B cell (primary cell): ENCODE measurements at regions not wholly inside any gene's neighbourhood (a gene's known extent, or its start where the extent isn't known, plus 50 kb on each side); places are given as distances from the start of the nearest gene placed in this dataset.

Experiments
- ATAC-seq: fragments of 200-7000 bp; cut with Tn5 transposase; one replicate; pipeline ENCODE4 v1.10.0; 2021; ENCODE audit warnings: low read depth, mild to moderate bottlenecking, moderate number of reproducible peaks, moderate library complexity
- CTCF ChIA-PET: fragments of 350-600 bp; sonication (Branson Sonifier 250); formaldehyde crosslinking; loops from one replicate; lab custom pipeline; 2021; ENCODE audit warnings: antibody characterized with exemption, inconsistent platforms; lab: Charles Lee
- POLR2A ChIA-PET: fragments of 350-600 bp; sonication (Branson Sonifier 250); formaldehyde crosslinking; loops from one replicate; lab custom pipeline; 2021; ENCODE audit warnings: antibody characterized with exemption; lab: Charles Lee
- DNase-seq: peaks from one replicate; pipeline ENCODE4 v3.0.0; 2013
- H2AFZ ChIP-seq: 2 replicates; pipeline ENCODE4 v1.6.1; 2012; ENCODE audit warnings: mild to moderate bottlenecking, low read depth, low read length; ENCODE audit not compliant: insufficient read depth, poor library complexity, severe bottlenecking
- H3K27ac ChIP-seq, 2 donors: 1 replicate in 1 of 2; 2 replicates in 1 of 2; pipeline ENCODE4 v1.5.1; 2012 to 2013; ENCODE audit warnings: low read length in 2 of 2, mild to moderate bottlenecking in 2 of 2, moderate library complexity in 1 of 2
- H3K27me3 ChIP-seq, 4 experiments: fragments of 200-600 bp in 1 of 4; sonication (generic) in 1 of 4; replicated peaks in 1 of 4; 1 replicate in 2 of 4; 2 replicates in 2 of 4; pipeline versions ENCODE4 v1.6.1 to v1.7.0; 2013 to 2016; ENCODE audit warnings: low read length in 3 of 4, mild to moderate bottlenecking in 2 of 4, mixed read lengths in 1 of 4, moderate library complexity in 1 of 4; ENCODE audit not compliant: insufficient read depth in 4 of 4, control insufficient read depth in 3 of 4; ENCODE audit errors: control extremely low read depth in 1 of 4
- H3K36me3 ChIP-seq, 2 experiments: replicated peaks in 1 of 2; 1 replicate in 1 of 2; 2 replicates in 1 of 2; pipeline versions ENCODE4 v1.6.1 to v1.7.1; 2013; ENCODE audit warnings: low read length in 1 of 2; ENCODE audit not compliant: insufficient read depth in 2 of 2, control insufficient read depth in 1 of 2; ENCODE audit errors: control extremely low read depth in 1 of 2, extremely low read depth in 1 of 2
- H3K4me1 ChIP-seq, 2 donors: fragments of 200-600 bp in 1 of 2; sonication (generic) in 1 of 2; 1 replicate in 1 of 2; 2 replicates in 1 of 2; pipeline versions ENCODE4 v1.5.1 to v1.6.1; 2013 to 2017; ENCODE audit warnings: low read length in 2 of 2; ENCODE audit not compliant: control insufficient read depth in 2 of 2, insufficient read depth in 2 of 2
- H3K4me2 ChIP-seq: replicated peaks from 2 replicates; pipeline ENCODE3; 2012; ENCODE audit warnings: mild to moderate bottlenecking, low read depth, low read length; ENCODE audit not compliant: poor library complexity, severe bottlenecking
- H3K4me3 ChIP-seq, 5 experiments: fragments of 200-600 bp in 1 of 5; sonication (generic) in 1 of 5; 1 replicate in 3 of 5; 2 replicates in 2 of 5; pipeline versions ENCODE4 v1.5.1 to v1.7.0; 2011 to 2016; ENCODE audit warnings: low read length in 4 of 5, mild to moderate bottlenecking in 4 of 5, low read depth in 2 of 5, control low read depth in 1 of 5, moderate library complexity in 1 of 5; ENCODE audit not compliant: insufficient read depth in 1 of 5; ENCODE audit errors: control extremely low read depth in 1 of 5, extremely low read depth in 1 of 5
- H3K79me2 ChIP-seq: fragments of 200-600 bp; sonication (generic); one replicate; pipeline ENCODE4 v1.6.0; 2016; ENCODE audit warnings: low read length; ENCODE audit not compliant: control insufficient read depth, insufficient read depth
- H3K9ac ChIP-seq: fragments of 200-600 bp; sonication (generic); 2 replicates; pipeline ENCODE4 v1.6.1; 2017; ENCODE audit warnings: mild to moderate bottlenecking, low read length, moderate library complexity
- H3K9me3 ChIP-seq, 3 donors: one replicate each; pipeline versions ENCODE4 v1.6.1 to v1.7.1; 2013; ENCODE audit warnings: low read length in 2 of 3; ENCODE audit not compliant: control insufficient read depth in 2 of 3, insufficient read depth in 1 of 3; ENCODE audit errors: control extremely low read depth in 1 of 3
- H4K20me1 ChIP-seq: 2 replicates; pipeline ENCODE4 v1.6.0; 2012; ENCODE audit warnings: mild to moderate bottlenecking, low read length; ENCODE audit not compliant: insufficient read depth, control insufficient read depth, poor library complexity, severe bottlenecking
- H3K27ac Mint-ChIP-seq: one replicate; pipeline ENCODE4 v1.8.0; 2021; ENCODE audit warnings: mixed read lengths
- H3K27me3 Mint-ChIP-seq: one replicate; pipeline ENCODE4 v1.8.0; 2021; ENCODE audit warnings: mixed read lengths
- H3K4me1 Mint-ChIP-seq: one replicate; pipeline ENCODE4 v1.8.0; 2021; ENCODE audit warnings: mixed read lengths
- H3K4me3 Mint-ChIP-seq: one replicate; pipeline ENCODE4 v1.8.0; 2021; ENCODE audit warnings: mixed read lengths
- H3K9me3 Mint-ChIP-seq: one replicate; pipeline ENCODE4 v1.8.0; 2022; ENCODE audit warnings: mixed read lengths; ENCODE audit not compliant: insufficient read depth
- CTCF ChIP-seq: fragments of 200-600 bp; IDR thresholded peaks from one replicate; pipeline ENCODE4 v1.8.0; 2022; ENCODE audit warnings: antibody characterized with exemption, mild to moderate bottlenecking
- EZH2 ChIP-seq: IDR thresholded peaks from 2 replicates; pipeline ENCODE4 v1.6.1; 2012; ENCODE audit warnings: borderline replicate concordance, low read depth, mild to moderate bottlenecking, moderate library complexity, low read length; ENCODE audit not compliant: insufficient read depth, poor library complexity, severe bottlenecking
- WGBS: methylation state at CpG from one replicate; pipeline ENCODE4 v1.1.5; 2013; ENCODE audit warnings: missing lambda C conversion rate; ENCODE audit not compliant: insufficient coverage; 5-methylcytosine and 5-hydroxymethylcytosine counted together
- intact Hi-C: fragments of 100-400 bp; cut with micrococcal nuclease; formaldehyde crosslinking; loops from one replicate; pipeline ENCODE4 v1.10.0; 2022

GRCh38 chr6:77038807-77039206 lies 424.5 kb downstream of the HTR1B start:
- no peaks in the 10 kb centered on the region for H3K27me3 ChIP-seq
- Mint-ChIP-seq H3K4me3 (no peak overlapping the region), H3K27me3 (no peaks in the 10 kb centered on the region), H3K27ac (no peak overlapping the region), H3K9me3 (peaks cover 5% of the 10 kb centered on the region), H3K4me1 (no peaks in the 10 kb centered on the region)
- no peaks in the 10 kb centered on the region for H4K20me1 ChIP-seq
- H3K4me2 ChIP-seq = no peak overlapping the region
- no peak for ATAC-seq
- no peak overlapping the region for H2AFZ ChIP-seq
- H3K27ac ChIP-seq = no peak overlapping the region
- CTCF ChIA-PET = no interaction called here
- intact Hi-C loops = no loop called here
- TF ChIP-seq CTCF (no peak), EZH2 (no peak)
- no peak overlapping the region for H3K9ac ChIP-seq
- no peaks in the 10 kb centered on the region for H3K79me2 ChIP-seq
- no peaks in the 10 kb centered on the region for H3K36me3 ChIP-seq
- POLR2A ChIA-PET = no interaction called here
- no peak overlapping the region for H3K4me3 ChIP-seq
- no CpG with 5 or more reads among the region's 3 CpGs for WGBS
- no peaks in the 10 kb centered on the region for H3K4me1 ChIP-seq
- DNase-seq = no peak
- peaks cover 0 to 10% (median 3%) of the 10 kb centered on the region in 3 donors for H3K9me3 ChIP-seq

GRCh38 chr6:77037439-77037838 lies 425.9 kb downstream of the HTR1B start:
- Histone ChIP-seq H2AFZ (no peak overlapping the region), H3K79me2 (no peaks in the 10 kb centered on the region), H4K20me1 (no peaks in the 10 kb centered on the region), H3K4me3 (no peak overlapping the region), H3K27ac (no peak overlapping the region), H3K27me3 (no peaks in the 10 kb centered on the region), H3K9me3 (peaks cover 0 to 10% (median 3%) of the 10 kb centered on the region in 3 donors), H3K4me1 (no peaks in the 10 kb centered on the region), H3K4me2 (no peak overlapping the region), H3K36me3 (no peaks in the 10 kb centered on the region), H3K9ac (no peak overlapping the region)
- no CpG with 5 or more reads among the region's 1 CpG for WGBS
- no peaks in the 10 kb centered on the region for H3K4me1 Mint-ChIP-seq
- H3K9me3 Mint-ChIP-seq = peaks cover 5% of the 10 kb centered on the region
- ChIA-PET CTCF (no interaction called here), POLR2A (no interaction called here)
- no peak for TF ChIP-seq CTCF
- no peak for TF ChIP-seq EZH2
- H3K4me3 Mint-ChIP-seq = no peak overlapping the region
- no peaks in the 10 kb centered on the region for H3K27me3 Mint-ChIP-seq
- no peak for DNase-seq
- intact Hi-C loops = no loop called here
- no peak overlapping the region for H3K27ac Mint-ChIP-seq
- ATAC-seq = no peak
